AG09309 (cell line): ENCODE measurements at regions not wholly inside any gene's neighbourhood (a gene's known extent, or its start where the extent isn't known, plus 50 kb on each side); places are given as distances from the start of the nearest gene placed in this dataset.

Source experiments
- DNase-seq: peaks from one replicate; pipeline ENCODE4 v3.0.0-alpha.2; 2010; ENCODE audit warnings: low read depth
- H3K4me3 ChIP-seq: 2 replicates; pipeline ENCODE4 v1.5.1; 2011; ENCODE audit warnings: mild to moderate bottlenecking, low read depth, low read length, moderate library complexity; ENCODE audit not compliant: control insufficient read depth
- TF ChIP-seq, protein P1 (sequence below): IDR thresholded peaks from 2 replicates; pipeline ENCODE4 v1.5.1; 2011; ENCODE audit warnings: mild to moderate bottlenecking, low read depth, low read length, inconsistent platforms; ENCODE audit not compliant: insufficient read depth, control insufficient read depth; ENCODE audit errors: missing control alignments

GRCh38 chr6:90793771-90794170 is 206.9 kb upstream of the MAP3K7 start:
- TF ChIP-seq, protein P1, sequence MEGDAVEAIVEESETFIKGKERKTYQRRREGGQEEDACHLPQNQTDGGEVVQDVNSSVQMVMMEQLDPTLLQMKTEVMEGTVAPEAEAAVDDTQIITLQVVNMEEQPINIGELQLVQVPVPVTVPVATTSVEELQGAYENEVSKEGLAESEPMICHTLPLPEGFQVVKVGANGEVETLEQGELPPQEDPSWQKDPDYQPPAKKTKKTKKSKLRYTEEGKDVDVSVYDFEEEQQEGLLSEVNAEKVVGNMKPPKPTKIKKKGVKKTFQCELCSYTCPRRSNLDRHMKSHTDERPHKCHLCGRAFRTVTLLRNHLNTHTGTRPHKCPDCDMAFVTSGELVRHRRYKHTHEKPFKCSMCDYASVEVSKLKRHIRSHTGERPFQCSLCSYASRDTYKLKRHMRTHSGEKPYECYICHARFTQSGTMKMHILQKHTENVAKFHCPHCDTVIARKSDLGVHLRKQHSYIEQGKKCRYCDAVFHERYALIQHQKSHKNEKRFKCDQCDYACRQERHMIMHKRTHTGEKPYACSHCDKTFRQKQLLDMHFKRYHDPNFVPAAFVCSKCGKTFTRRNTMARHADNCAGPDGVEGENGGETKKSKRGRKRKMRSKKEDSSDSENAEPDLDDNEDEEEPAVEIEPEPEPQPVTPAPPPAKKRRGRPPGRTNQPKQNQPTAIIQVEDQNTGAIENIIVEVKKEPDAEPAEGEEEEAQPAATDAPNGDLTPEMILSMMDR = no peak
- H3K4me3 ChIP-seq = no peak overlapping the region
- no peak for DNase-seq

DNA sequence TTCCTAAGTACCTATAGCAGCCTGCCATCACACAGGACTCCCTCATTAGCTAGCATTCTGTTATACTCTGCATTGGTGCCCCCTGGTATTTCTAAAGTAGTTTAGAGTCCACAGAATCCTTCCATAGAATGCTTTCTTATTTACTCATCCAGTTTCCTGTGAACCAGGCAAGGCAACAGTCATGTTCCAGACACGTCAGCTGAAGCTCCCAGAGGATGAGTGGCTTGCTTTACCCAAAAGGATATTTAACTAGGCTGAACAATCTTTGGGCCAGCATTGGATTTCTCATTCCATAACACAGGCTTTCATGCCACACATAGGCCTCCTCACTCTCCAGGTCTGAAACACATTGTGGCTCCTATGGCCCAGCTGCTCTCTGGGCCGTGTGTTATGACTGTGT is 203.8 kb upstream of the MAP3K7 start:
- H3K4me3 ChIP-seq = no peak overlapping the region
- DNase-seq = peak; percentile 17
- TF ChIP-seq, protein P1 = no peak

- TF ChIP-seq, protein P1 = no peak
- no peak for DNase-seq
- H3K4me3 ChIP-seq = no peak overlapping the region
Observed at GRCh38 chr6:90790058-90790457, 203.2 kb upstream of the MAP3K7 start.

DNA sequence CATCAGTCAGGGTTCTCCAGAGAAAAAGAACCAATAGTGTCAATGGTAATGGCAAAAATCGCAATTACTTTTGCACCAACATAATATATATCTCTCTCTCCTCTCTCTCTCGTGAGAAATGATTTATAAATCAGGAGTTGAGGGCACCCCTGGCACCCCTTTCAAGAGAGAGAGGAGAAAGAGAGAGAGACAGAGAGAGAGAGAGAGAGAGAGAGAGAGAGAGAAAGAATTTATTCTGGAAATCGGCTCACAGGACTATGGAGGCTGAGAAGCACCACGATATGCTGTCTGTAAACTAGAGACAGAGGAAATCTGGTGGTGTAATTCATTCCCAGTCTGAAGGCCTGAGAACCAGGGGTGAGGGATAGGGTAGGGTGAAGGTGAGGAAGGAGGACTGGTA is 201.9 kb upstream of the MAP3K7 start:
- DNase-seq = no peak
- TF ChIP-seq, protein P1 = no peak
- H3K4me3 ChIP-seq = no peak overlapping the region

DNA sequence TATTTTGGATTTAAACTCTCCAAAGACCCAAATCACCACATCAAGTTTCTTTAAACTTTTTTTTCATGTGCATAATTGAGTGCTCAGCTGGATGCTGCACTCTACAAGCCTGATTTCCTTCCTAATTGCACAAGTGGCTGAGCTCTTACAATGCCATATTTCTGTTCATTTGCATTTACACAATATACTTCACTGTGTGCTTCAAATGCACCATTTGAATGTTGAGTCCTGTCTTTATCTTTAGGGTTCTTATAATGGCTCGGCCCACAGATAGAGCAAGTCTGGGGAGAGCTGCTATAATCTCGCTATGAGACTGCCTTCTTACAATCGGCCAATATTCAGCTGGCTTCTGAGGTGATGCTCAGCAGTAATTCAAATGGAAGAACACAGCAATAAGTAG is 200.6 kb upstream of the MAP3K7 start:
- H3K4me3 ChIP-seq = no peak overlapping the region
- TF ChIP-seq, protein P1 = no peak

DNA sequence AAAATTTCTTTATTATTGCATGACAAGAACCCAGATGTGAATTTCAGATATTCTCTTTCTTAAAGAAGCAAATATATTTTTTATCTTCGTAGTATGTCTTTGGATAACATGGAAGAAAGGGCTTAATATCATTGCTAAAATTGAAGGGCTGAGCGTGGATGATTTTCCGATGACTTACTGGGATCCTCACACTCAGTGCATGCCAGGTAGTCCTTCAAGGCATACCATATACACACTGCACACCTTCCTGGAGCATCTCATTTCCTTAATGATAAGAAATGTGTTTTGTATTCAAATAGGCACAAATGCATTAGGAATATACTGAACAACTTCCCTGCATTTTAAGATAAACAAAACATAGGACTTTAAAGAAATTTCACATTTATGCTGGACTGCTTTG is 193.9 kb upstream of the MAP3K7 start:
- TF ChIP-seq, protein P1 = no peak
- no peak overlapping the region for H3K4me3 ChIP-seq
- DNase-seq = no peak

More for the DNA sequence above, 200.6 kb upstream of the MAP3K7 start:
- DNase-seq = no peak

- TF ChIP-seq, protein P1 = no peak
- no peak overlapping the region for H3K4me3 ChIP-seq
- DNase-seq = no peak
Observed at GRCh38 chr6:90780141-90780540, 193.3 kb upstream of the MAP3K7 start.
